ENCODE measurements at regions not wholly inside any gene's neighbourhood (a gene's known extent, or its start where the extent isn't known, plus 50 kb on each side); places are given as distances from the start of the nearest gene placed in this dataset.

DNA sequence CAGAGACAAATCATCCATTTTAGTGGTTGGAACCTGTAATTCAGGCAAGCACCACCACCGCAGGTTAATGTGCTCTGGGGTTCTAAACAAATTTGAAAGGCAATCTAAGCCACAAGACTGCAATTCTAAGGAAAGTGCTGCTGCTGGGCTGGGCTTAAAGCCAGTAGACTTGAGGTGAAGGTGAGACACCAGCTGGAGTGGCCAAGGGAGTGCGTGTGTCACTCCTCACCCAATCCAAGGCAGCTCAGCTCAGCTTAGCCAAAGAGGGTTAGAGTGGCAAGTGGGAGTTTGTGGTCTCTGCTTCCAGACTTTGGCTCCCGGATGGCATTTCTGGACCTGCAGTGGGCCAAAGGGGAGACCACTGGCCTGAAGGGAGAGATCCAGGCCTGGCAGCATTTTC is 1655.6 kb downstream of the SI start:
- TF ChIP-seq, protein P1, sequence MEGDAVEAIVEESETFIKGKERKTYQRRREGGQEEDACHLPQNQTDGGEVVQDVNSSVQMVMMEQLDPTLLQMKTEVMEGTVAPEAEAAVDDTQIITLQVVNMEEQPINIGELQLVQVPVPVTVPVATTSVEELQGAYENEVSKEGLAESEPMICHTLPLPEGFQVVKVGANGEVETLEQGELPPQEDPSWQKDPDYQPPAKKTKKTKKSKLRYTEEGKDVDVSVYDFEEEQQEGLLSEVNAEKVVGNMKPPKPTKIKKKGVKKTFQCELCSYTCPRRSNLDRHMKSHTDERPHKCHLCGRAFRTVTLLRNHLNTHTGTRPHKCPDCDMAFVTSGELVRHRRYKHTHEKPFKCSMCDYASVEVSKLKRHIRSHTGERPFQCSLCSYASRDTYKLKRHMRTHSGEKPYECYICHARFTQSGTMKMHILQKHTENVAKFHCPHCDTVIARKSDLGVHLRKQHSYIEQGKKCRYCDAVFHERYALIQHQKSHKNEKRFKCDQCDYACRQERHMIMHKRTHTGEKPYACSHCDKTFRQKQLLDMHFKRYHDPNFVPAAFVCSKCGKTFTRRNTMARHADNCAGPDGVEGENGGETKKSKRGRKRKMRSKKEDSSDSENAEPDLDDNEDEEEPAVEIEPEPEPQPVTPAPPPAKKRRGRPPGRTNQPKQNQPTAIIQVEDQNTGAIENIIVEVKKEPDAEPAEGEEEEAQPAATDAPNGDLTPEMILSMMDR (IDR thresholded peaks at IDR 0.05) = no peak
- no peak for TF ChIP-seq EZH2 (IDR thresholded peaks at IDR 0.05; ENCODE audit: borderline replicate concordance, insufficient read depth, low read depth, low read length, poor library complexity, severe bottlenecking)

Measured in B cell (primary cell).